Midbrain (tissue), 1 donor: ENCODE measurements at regions not wholly inside any gene's neighbourhood (a gene's known extent, or its start where the extent isn't known, plus 50 kb on each side); places are given as distances from the start of the nearest gene placed in this dataset.
"Not testable (repeated sequence)": the region's sequence is repeated elsewhere in the genome, so short reads cannot be mapped to it uniquely, and the experiment has no call there.

Experiments used
- DNase-seq: peaks from one replicate; lab custom pipeline; 2025; lab: John Stamatoyannopoulos, UW

GRCh38 chr3:193962986-193963685, 172.8 kb upstream of the HES1 start:
- no peak for DNase-seq

- no peak for DNase-seq
Measured at GRCh38 chr3:193963808-193964516, 172.0 kb upstream of the HES1 start.

DNA sequence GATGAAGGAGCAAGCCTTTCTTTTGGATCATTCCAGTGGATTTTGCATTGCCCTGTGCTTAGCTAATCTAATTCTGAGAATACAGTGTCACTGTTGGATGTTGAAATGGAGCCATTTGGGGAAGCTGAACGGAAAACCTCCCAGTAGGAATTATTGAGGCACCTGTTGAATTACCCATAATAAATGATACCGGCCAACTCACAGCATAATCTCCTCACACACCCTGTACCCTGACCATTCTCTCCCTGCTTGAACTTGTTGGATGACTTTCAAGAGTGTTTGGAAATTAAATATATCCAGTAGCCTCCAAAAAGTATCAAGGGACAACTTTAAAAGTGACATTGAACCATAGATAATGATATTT, 171.4 kb upstream of the HES1 start:
- DNase-seq = no peak

DNA sequence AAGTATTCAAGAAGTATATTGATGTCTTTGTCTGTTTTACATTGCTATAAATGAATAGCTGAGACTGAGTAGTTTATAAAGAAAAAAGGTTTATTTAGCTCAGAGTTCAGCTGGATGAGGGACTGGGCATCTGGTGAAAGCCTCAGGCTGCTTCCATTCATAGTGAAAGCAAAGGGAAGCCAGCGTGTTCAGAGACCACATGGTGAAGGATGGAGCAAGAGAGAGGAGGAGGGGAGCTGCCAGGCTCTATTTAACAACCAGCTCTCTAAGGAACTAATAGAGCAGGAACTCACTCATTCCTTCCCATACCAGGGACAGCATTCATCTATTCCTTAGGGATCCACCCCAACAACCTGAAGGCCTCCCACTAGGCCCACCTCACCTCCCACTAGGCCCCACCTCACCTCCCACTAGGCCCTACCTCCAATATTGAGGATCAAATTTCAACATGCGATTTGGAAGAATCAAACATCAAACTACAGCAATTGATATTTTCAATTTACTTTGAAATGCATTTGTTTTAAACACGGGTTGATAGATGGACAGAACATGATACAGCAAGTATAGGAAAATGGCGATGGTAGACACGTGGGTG, 167.5 kb upstream of the HES1 start:
- DNase-seq = no peak

GRCh38 chr3:193970131-193970772, 165.7 kb upstream of the HES1 start:
- DNase-seq = not testable (repeated sequence)

DNA sequence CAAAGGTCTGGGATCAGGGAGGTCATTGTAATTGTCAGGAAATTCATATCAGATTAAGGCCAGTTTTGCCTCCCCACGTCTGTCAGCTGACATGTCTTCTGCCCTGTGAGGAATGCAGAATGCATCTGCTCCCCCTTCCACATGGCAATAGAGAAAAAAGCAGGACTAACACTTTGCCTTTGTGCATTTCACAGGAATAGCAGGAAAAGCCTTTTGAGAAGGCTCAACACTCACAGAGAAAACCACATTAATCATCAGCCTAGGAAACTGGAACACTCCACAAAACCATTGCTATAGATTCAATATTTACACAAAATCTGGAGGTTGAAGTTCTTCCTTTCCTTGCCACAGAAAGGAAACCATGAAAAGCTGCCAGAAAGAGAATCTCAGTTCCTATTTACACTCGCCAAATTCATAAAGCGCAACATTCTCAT, 165.2 kb upstream of the HES1 start:
- no peak for DNase-seq

DNA sequence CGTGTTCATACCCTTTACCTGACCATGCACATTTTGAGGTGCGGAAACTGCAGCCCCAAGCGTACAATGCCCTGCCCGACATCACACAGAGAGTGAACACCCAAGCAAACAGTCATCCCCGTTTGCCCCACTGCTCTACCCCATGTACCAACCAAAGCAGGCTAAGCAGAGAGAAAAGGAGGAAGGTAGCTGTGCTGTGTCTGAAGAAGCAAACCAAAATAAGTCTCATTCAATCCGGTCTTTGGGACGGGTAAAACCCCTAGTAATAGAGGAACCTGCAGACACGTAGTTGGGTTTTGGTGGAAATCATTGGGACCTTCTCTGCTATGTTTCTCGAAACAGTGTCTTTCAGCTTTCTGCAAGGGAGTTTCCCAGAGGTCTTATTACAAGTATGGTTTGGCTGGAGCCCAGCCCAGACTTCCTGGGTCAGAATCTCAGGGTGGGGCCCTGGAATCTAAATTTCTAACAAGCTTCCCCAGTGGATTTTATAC, 164.6 kb upstream of the HES1 start:
- DNase-seq = no peak

GRCh38 chr3:193971966-193972365, 164.0 kb upstream of the HES1 start:
- DNase-seq = no peak

- no peak for DNase-seq
Measured at GRCh38 chr3:193972832-193973231, 163.1 kb upstream of the HES1 start.

- no peak for DNase-seq
Measured at GRCh38 chr3:193974191-193974652, 161.7 kb upstream of the HES1 start.

DNA sequence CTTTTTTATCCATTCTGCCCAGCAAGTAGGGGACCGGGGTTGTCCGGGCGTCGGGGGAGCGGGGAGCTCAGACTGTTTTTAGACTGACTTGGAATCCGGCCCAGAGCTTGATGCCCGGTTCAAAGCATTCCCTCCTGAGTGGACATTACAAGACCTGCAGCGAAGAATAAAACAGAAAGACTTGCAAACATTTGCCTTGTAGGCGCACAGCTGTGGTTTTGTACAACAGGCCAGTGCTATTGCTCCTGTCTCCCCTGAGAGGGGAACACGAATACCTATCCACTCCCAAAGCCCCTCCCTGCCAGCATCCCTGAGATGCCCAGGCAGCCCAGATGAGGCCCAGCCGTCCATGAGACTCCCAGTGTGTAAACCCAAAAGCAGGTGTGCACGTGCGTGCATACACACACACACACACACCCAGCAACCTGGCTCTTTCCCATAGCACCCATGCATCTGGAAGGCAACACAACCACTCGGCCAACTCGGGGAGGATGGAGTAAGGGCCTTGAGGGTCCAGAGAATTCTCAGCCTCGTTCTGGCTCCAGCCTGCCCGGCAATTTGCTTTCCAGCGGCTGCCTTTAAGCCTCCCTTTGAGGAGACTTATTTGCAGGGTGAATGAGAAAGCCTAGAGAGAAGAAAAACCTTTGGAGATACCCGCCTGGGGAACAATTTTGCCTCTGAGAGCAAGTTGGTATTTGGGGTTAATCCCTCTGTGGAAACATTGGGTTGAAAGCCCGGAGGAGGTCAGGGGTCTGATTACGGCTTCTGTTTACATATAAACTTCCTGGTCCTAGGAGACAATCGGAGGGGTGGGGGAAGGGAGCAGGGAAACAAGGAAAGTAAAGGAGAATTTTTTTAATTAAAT, 161.0 kb upstream of the HES1 start:
- no peak for DNase-seq

DNA sequence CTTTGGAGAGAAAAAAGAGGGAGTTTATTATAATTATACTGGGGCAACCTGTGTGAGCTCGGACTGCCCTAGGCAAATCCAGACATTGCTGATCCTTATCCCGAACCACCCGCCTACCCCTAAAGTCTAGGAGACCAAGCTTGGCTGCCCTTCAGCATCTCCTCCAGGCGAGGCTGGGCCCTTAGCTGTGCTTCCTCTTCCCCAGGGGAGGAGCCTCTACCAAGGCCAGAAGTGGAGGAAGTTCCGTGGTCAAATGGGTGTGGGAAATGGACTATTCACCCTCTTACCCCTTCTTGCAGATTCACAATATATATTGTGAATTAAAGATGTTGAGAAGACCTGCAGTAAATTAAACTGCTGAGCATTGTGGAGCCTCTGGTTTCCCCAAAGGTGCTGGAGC, 158.3 kb upstream of the HES1 start:
- DNase-seq = no peak

DNA sequence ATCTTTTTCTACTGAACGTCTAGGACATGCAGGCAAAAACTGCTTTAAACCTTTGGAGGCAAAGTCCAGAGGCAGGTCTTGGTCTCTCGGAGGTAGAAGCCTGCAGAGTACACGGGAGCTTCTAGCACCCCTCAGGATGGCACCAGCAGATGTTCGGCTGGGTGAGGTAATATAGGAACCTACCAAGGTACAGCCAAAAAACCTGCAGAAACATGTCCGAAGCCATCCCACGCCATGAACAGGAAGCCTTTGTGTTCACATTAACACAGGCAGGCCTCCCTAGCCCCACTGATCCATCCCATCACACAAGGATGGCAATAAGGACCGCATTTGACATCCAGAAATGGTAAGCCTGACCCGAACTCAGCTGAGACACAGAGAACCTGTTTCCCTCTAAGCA, 157.9 kb upstream of the HES1 start:
- no peak for DNase-seq

- no peak for DNase-seq
Measured at GRCh38 chr3:193978486-193978885, 157.5 kb upstream of the HES1 start.

GRCh38 chr3:193980326-193980725, 155.6 kb upstream of the HES1 start:
- no peak for DNase-seq

DNA sequence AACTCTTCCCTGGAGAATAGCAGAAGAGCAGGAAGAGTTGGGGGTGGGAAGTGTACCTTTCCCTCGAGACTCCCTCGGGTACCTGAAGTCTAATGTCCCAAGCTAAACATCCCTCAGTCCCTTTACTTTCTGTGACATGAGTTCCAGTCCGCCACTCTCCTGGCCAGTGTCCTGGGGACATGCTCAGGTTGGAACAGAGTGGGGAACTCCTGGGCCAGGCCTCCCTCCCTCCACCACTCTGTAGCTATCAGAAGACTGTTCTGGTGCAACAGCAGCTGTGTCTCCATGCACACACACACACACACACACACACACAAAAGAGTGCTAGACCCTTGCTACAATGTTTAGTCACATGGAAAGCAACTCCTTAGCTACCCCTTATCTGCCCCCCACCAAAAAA, 155.0 kb upstream of the HES1 start:
- DNase-seq = no peak

DNA sequence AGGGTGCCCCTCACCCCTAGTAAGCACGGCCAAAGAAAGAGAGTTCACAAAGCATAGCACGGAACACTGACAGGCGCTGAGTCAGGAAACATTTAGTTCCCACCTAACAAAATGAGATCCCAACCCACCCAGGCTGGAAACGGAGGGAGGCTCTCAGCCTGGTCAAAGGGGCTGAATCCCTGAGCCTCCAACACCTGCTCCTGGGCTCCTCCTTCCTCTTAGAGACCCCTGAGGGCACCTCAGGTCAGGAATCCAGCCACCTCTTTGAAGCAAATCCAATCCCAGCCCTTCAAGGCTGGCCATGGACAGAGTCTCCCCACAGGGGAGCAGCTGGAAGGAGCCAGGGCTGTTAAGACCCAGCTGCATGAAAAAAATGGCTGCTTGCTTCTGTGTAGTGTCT, 154.4 kb upstream of the HES1 start:
- DNase-seq = no peak

GRCh38 chr3:193982258-193982659, 153.7 kb upstream of the HES1 start:
- peak; percentile 57 for DNase-seq

DNA sequence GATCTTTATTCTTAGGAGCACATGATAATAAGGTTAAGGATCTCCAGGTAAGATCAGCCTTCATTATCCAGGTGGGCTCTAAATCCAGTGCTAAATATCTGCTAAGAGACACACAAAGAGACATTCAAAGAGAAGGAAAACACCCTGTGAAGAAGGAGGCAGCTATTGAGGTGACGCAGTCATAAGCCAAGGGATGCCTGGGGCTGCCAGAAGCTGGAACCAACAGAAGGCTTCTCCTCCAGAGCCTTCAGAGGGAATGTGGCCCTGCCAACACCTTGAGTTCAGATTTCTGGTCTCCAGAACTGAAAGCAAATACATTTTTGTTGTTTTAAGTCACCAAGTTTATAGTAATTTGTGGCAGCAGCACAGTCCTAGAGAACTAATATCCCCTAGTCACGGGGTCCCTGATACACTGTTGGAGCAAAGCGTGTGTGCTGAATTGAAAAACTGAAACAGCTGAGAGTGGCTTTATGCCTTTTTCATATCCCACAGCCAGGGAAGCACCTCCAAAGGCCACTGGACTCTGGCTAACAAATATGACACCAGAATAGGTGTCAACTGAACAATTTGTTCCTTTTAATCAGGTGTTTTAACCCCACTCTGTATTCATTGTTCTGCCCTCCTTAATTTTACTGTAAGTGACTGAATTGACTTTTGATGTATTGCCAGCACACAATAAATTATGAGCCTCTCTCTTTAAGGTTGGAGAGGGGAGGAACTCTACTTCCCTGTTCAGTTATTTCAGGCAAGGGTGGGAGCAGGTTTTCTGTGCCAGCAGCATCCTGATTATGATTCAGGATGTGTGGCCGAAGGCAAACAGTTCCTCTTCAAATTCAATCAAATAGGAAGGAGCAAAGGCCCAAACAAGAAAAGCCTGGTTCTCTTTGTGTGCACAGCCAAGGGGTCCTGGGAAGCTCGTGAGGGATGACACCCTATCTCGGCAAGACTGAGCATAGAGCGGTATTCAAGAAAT, 151.8 kb upstream of the HES1 start:
- no peak for DNase-seq

- DNase-seq = no peak
Measured at GRCh38 chr3:193984876-193985275, 151.1 kb upstream of the HES1 start.
